ENCODE measurements at regions not wholly inside any gene's neighbourhood (a gene's known extent, or its start where the extent isn't known, plus 50 kb on each side); places are given as distances from the start of the nearest gene placed in this dataset.

- Histone ChIP-seq H3K27me3 (ENCODE audit: insufficient read depth, low read length, poor library complexity, severe bottlenecking) (no peaks in the 10 kb centered on the region), H2AFZ (ENCODE audit: low read length) (no peak overlapping the region), H3K9me2 (replicated peaks; ENCODE audit: low read depth, low read length) (no peaks in the 10 kb centered on the region), H3K36me3 (ENCODE audit: insufficient read depth, low read length) (no peaks in the 10 kb centered on the region), H3K4me1 (ENCODE audit: insufficient read depth, low read length, poor library complexity, severe bottlenecking) (no peaks in the 10 kb centered on the region), H3K4me2 (ENCODE audit: low read depth, low read length, poor library complexity, severe bottlenecking) (no peak overlapping the region), H3K4me3 (ENCODE audit: low read length, poor library complexity, severe bottlenecking) (no peak overlapping the region), H3K9ac (ENCODE audit: low read depth, low read length, poor library complexity, severe bottlenecking) (no peak overlapping the region), H3F3A (ENCODE audit: low read depth) (no peaks in the 10 kb centered on the region), H4K20me1 (ENCODE audit: insufficient read depth, low read length, poor library complexity, severe bottlenecking) (no peaks in the 10 kb centered on the region), H3K79me2 (ENCODE audit: insufficient read depth, low read length) (no peaks in the 10 kb centered on the region), H3K9me3 (ENCODE audit: insufficient read depth, low read depth, low read length) (no peaks in the 10 kb centered on the region)
- no peak for TF ChIP-seq EZH2phosphoT487 (IDR thresholded peaks at IDR 0.05; ENCODE audit: borderline replicate concordance)
- TF ChIP-seq CTCF (conservative IDR thresholded peaks at IDR 0.05; ENCODE audit: low read length), result no peak
Measured at GRCh38 chr5:142492781-142493281, 168.0 kb upstream of the SPRY4 start.

- Histone ChIP-seq H3K79me2 (ENCODE audit: insufficient read depth, low read length) (no peaks in the 10 kb centered on the region), H3K36me3 (ENCODE audit: insufficient read depth, low read length) (no peaks in the 10 kb centered on the region), H3K4me2 (ENCODE audit: low read depth, low read length, poor library complexity, severe bottlenecking) (no peak overlapping the region), H4K20me1 (ENCODE audit: insufficient read depth, low read length, poor library complexity, severe bottlenecking) (no peaks in the 10 kb centered on the region), H2AFZ (ENCODE audit: low read length) (no peak overlapping the region), H3K27me3 (ENCODE audit: insufficient read depth, low read length, poor library complexity, severe bottlenecking) (no peaks in the 10 kb centered on the region), H3K9ac (ENCODE audit: low read depth, low read length, poor library complexity, severe bottlenecking) (no peak overlapping the region), H3K4me3 (ENCODE audit: low read length, poor library complexity, severe bottlenecking) (no peak overlapping the region), H3F3A (ENCODE audit: low read depth) (no peaks in the 10 kb centered on the region), H3K9me3 (ENCODE audit: insufficient read depth, low read depth, low read length) (no peaks in the 10 kb centered on the region), H3K9me2 (replicated peaks; ENCODE audit: low read depth, low read length) (no peaks in the 10 kb centered on the region), H3K4me1 (ENCODE audit: insufficient read depth, low read length, poor library complexity, severe bottlenecking) (no peaks in the 10 kb centered on the region)
- no peak for TF ChIP-seq EZH2phosphoT487 (IDR thresholded peaks at IDR 0.05; ENCODE audit: borderline replicate concordance)
- no peak for TF ChIP-seq CTCF (conservative IDR thresholded peaks at IDR 0.05; ENCODE audit: low read length)
Measured at GRCh38 chr5:142491679-142492078, 166.9 kb upstream of the SPRY4 start.

- Histone ChIP-seq H3F3A (ENCODE audit: low read depth) (no peaks in the 10 kb centered on the region), H3K9me2 (replicated peaks; ENCODE audit: low read depth, low read length) (no peaks in the 10 kb centered on the region), H3K27me3 (ENCODE audit: insufficient read depth, low read length, poor library complexity, severe bottlenecking) (no peaks in the 10 kb centered on the region), H2AFZ (ENCODE audit: low read length) (no peak overlapping the region; the same call in 1 of the 2 replicates), H4K20me1 (ENCODE audit: insufficient read depth, low read length, poor library complexity, severe bottlenecking) (no peaks in the 10 kb centered on the region), H3K79me2 (ENCODE audit: insufficient read depth, low read length) (no peaks in the 10 kb centered on the region), H3K4me3 (ENCODE audit: low read length, poor library complexity, severe bottlenecking) (no peak overlapping the region), H3K36me3 (ENCODE audit: insufficient read depth, low read length) (no peaks in the 10 kb centered on the region), H3K9me3 (ENCODE audit: insufficient read depth, low read depth, low read length) (no peaks in the 10 kb centered on the region), H3K4me1 (ENCODE audit: insufficient read depth, low read length, poor library complexity, severe bottlenecking) (no peaks in the 10 kb centered on the region), H3K9ac (ENCODE audit: low read depth, low read length, poor library complexity, severe bottlenecking) (no peak overlapping the region), H3K4me2 (ENCODE audit: low read depth, low read length, poor library complexity, severe bottlenecking) (no peak overlapping the region)
- TF ChIP-seq EZH2phosphoT487 (IDR thresholded peaks at IDR 0.05; ENCODE audit: borderline replicate concordance), result no peak
- no peak for TF ChIP-seq CTCF (conservative IDR thresholded peaks at IDR 0.05; ENCODE audit: low read length)
Measured at GRCh38 chr5:142491270-142491669, 166.4 kb upstream of the SPRY4 start.

All from Loucy (cell line).